ENCODE measurements at regions not wholly inside any gene's neighbourhood (a gene's known extent, or its start where the extent isn't known, plus 50 kb on each side); places are given as distances from the start of the nearest gene placed in this dataset.
"Not testable (repeated sequence)": the region's sequence is repeated elsewhere in the genome, so short reads cannot be mapped to it uniquely, and the experiment has no call there.

DNA sequence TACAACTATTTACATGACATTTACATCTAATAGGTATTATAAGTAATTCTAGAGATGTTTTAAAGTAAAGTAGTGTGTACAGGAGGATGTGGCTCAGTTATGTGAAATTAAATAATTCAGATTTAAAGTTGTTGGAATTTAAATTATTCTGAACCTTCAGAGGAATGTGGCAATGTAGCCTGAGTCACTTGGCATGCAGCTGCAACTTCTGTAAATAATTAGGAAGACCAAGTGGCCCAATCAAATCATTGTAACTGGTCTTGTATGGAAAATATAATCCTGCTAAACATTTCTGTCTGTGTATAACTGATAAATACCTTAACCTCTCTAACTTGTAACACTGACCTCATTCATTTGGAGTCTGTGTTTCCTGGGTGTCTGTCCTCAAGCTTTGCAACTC lies 828.9 kb downstream of the GLUD2 start:
- DNase-seq, result no peak

DNA sequence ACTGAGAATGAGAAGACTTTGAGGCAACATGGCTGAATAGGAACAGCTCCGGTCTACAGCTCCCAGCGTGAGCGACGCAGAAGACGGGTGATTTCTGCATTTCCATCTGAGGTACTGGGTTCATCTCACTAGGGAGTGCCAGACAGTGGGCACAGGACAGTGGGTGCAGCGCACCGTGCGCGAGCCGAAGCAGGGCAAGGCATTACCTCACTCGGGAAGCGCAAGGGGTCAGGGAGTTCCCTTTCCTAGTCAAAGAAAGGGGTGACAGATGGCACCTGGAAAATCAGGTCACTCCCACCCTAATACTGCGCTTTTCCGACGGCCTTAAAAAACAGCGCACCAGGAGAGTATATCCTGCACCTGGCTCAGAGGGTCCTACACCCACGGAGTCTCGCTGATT lies 829.9 kb downstream of the GLUD2 start:
- DNase-seq, result not testable (repeated sequence)

DNA sequence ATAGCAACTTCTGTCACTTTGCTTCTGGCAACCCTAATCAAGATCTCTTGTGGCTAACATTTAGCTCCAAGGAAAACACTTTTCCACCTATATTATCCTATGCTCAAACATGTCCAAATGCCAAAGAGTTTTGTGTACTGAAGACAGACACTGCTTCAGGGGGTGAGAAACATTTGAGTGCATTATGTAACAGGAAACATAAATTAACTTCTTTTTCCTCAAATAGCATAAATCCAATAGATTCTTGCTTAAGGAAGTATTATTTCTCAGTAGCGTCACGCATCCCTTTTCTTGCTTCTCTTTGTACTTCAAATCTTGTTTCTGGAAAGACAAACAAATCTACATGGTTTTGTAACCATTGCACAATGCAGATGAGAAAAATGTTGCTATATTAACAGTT lies 839.1 kb downstream of the GLUD2 start:
- DNase-seq, result no peak

DNA sequence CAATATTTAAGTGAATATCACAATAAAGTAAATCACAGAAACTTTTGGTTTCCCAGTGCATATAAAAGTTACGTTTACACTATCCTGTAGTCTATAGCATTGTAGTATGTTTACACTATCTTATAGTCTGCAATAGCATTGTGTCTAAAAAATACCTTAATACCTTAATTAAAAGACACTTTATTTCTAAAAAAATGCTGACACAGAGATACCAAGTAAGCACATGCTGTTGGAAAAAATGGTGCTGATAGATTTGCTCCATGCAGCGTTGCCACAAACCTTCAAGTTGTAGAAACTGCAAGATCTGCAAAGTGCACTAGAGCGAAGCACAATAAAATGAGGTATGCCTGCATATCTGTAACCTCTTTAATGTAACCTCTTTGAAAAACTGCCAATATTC lies 847.3 kb downstream of the GLUD2 start:
- DNase-seq, result no peak

DNA sequence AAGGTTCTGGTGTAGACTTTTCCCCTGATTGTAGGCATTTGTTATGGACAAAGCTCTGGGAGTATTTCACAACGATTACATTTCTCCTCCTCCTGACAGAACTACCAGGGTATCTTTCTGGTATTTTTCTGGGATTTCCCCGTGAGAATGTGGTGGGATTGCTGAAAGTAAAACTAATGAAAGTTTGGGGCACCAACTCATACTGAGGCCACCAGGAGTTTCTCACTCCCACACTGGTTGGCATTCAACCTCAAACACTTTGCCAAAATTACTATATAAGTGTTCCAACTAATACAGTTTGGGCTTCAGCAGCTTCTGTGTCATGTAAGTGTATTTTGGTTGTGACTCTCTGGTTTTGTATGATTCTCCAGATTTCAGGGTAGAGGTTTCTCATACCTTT lies 855.1 kb downstream of the GLUD2 start:
- DNase-seq, result no peak

DNA sequence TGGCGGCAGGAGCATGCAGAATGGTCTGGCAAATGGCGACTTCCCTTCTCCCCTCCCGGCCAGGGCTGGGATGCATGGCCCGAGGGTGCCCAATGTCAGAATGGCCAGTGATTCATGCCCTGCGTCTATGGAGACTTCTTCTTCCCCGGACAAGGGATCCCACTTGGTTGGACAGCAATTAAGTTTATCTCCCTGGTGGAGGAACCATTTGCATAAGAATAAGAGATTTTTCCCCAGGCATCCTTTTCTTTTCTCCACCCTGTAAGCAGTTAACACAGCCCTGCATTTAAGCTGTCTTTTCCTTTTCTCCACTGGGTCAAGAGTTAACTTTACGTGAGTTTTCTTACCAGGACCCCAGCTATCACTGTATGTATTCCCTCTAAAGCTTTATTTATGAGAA lies 856.6 kb downstream of the GLUD2 start:
- DNase-seq, result no peak

DNA sequence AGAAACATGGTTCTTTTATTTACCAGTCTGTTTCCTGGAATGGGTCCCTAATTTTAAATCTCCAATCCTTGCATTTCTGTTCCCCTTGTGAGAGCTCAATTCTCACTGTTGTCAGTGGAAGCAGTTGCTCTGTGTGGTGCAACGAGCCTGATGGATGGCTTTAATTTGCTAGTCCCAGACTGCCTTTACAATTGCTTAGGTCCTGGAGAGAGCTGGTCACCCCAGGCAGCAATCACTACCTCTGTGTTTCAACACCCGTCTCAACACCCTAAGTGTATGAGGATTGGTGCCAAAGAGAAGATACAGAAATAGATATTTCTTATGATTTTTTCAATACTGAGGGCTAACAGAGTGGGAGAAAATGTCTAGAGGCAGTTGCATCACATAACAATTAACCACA lies 873.8 kb downstream of the GLUD2 start:
- DNase-seq, result no peak

DNA sequence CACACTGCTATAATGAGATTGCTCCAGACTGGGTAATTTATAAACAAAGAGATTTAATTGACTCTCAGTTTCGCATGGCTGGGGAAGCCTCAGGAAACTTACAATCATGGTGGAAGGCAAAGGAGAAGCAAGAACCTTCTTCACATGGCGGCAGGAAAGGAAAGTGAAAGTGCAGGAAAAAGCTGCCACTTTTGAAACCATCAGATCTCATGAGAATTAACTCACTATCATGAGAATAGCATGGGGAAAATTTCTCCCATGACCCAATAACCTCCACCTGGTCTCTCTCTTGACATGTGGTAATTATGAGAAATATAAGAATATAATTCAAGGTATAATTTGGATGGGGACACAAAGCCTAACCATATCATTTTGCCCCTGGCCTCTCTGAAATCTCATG lies 884.2 kb downstream of the GLUD2 start:
- no peak for DNase-seq

DNA sequence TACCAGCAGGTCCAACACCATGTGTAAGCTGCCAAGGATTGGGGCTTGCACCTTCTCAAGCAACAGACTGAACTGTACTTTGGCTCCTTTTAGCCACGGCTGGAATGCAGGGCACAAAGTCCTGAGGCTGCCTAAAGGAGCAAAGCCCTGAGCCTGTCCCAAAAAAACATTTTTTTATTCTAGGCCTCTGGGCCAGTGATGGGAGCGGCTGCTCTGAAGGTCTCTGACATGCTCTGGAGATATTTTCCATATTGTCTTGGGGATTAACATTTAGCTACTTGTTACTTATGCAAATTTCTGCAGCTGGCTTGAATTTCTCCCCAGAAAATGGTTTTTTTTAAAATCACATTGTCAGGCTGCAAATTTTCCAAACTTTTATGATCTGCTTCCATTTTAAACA lies 885.3 kb downstream of the GLUD2 start:
- no peak for DNase-seq

DNA sequence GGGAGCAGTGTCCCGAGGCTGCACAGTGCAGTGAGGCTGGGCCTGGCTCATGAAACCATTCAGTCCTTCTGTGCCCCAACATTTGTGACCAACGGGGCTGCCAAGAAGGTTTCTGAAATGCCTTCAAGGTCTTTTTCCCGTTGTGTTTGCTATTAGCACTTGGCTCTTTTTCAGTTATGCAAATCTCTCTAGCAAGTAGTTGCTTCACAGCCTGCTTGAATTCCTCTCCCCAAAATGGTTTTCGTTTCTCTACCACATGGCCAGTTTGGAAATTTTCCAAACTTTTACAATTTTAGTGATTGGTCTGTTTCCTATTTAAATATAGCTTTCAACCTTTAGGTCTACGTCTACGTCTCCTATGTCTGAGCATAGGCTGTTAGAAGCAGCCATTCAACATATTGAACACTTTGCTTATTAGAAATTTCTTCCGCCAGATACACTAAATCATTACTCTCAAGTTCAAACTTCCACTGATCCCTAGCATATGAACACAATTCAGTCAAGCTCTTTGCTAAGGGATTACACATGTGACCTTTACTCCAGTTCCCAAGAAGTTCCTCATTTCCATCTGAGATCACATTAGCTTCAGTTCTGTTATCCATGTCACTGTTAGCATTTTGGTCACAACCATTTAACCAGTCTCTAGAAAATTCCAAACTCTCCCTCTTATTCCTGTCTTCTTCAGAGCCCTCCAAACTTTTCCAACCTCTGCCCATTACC lies 901.8 kb downstream of the GLUD2 start:
- DNase-seq, result no peak

DNA sequence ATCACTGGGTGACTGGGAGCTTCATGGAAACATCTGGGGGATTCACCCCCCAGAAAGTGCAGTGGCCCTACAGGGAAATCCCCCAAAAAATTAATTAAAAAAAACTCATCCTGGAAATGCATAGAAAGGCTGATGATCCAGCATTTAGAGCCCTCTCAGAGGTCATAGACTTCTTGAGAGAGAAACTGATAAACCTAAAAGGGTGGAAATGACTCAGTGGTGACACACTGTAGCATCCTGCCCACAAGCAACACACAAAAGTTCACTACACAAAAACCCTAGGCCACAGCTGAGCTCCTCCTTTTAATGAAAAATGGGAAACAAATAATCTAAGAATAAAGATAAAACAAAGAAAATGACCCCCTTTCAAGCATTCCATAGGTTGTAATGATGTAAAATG lies 911.5 kb downstream of the GLUD2 start:
- no peak for DNase-seq

DNA sequence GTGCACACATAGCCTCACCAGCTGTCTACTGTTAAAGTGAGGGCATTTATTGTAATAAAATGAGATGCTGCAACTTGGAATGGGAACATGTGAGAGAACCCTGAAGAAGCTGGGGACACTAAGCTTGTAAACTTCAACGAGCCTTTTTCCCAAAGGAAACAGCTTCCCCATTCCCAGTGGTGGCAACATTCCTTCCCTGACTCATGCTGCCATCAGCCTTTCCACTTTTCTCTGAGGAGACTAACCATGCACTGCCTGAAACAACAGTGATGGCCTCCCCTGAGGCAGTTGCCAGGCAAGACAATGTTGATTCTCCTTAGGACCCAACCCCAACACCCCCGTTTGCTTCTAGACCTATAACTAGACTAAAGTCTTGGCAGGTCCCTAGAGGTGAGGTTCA lies 928.3 kb downstream of the GLUD2 start:
- no peak for DNase-seq

DNA sequence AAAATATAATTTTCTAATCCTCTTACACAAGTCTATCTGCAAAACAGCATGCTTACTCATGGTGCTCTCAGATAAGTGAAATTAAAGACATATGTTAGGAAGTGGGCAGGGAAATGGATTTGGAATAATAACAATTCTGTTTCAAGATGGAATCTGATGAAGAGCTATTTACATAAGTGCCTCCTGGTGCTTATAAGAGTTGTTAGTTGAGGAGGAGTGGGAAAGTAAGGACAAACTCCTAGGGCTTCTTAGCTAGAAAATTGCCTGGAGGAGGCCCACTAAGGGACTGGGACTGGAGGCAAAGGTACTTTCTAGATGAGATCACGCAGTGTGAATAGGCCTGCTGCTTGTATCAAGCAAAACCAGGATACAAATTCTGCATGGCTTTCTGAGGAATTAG lies 939.8 kb downstream of the GLUD2 start:
- no peak for DNase-seq

DNA sequence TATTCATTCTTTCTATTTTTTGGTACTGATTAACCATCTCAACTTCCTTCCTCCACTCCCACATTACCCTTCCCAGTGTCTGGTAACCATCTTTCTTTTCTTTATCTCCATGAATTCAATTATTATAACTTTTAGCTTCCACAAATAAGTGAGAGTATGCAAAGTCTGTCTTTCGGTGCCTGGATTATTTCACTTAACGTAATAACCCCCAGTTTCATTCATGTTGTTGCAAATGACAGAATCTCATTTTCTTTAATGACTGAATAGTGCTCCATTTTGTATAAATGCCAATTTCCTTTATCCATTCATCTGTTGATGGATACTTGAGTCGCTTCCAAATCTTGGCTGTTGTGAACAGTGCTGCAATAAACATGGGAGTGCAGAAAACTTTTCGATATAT lies 940.4 kb downstream of the GLUD2 start:
- no peak for DNase-seq

DNA sequence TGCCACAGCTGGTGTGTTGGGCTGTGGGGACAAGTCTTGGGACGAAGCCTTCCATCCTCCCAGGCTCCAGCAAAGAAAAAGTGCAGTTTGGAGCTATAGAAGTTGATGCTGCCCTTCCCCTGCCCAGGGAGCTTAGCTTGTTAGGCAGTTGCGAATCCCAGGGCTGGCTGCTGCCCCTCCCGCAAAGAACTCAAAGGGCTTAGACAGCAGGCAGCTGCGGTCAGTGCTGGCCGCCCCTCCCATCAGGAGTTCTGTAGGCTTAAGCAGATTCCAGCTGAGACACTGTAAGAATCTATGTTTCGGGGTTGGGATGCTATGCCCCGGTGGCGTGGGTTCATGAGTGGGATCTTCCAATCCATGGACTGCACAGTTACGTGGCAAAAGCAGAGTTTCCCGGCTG lies 956.7 kb downstream of the GLUD2 start:
- no peak for DNase-seq

DNA sequence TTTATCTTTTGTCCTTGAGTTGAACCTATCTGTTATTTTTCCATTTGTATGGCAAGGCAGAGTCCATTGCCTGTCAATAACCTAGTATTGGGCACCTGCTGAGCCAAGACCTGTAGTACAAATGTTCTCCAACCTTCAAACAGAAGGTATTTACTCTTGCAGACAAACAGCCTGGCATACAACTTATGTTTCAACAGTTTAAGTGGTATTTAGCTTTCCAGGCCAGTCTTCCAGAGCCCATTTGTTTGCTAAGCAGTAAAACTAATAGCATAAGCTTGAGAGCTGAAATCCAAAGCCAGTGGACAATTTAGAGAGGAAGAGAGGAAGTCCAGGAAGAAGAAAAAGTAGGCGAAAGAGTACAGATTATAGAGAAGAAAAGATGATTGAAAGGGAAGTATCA lies 979.3 kb downstream of the GLUD2 start:
- DNase-seq, result no peak

DNA sequence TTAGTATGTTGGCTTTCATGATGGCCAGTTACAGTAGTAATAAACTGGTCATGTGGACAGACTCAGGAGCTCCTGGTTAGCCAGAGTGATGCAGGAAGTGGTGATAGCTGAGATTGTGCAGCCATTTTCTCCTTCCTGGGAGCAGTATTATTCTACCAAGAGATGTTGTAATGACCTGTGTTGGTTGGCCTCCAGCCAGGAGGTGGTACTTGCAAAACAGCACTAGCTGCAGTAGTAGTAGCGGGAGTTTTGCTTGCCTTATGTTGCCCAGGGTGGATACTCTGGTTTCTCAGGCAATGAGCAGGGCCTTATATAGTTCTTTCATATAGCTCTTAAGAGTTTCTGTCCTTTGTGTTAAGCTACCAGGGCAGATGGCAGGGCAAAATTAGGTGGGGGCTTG lies 998.8 kb downstream of the GLUD2 start:
- DNase-seq, result no peak

DNA sequence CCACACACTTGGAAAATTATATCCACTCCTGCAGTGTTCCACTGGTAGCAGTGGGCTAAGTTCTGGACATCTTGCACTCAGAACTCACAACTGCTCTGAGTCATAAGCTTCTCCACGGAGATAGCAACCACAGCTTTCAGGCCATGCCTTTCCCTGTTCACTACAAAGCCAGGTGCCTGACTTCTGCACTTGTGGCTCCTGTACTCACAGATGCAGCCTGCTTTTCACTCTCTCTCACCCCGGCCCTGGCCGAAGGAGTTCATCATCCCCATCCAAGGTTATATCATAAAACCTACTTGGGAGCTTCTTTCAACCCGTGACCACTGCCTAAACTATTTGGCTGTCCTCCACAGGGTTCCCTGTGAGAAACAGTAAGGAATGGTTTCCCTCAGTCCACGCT lies 999.4 kb downstream of the GLUD2 start:
- no peak for DNase-seq

DNA sequence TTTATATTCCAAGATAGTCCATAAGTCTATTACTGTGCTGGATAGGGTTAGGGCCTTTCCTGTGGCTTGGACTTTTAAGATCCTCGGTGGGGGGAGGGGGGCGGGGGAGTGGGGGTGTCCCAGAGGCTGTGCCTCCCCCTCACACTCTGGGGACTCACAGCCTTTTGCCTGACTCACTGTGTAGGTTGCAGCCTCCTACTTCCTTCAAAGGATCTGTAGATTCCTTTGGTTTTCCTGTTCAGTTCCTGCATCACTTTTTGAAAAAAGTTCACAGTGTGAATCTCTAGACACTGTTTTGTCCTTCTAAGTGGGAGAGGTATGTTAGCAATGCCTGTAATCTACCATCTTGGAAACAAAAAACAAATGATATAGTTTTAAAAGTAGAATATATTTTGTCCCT lies 999.9 kb downstream of the GLUD2 start:
- DNase-seq, result no peak

DNA sequence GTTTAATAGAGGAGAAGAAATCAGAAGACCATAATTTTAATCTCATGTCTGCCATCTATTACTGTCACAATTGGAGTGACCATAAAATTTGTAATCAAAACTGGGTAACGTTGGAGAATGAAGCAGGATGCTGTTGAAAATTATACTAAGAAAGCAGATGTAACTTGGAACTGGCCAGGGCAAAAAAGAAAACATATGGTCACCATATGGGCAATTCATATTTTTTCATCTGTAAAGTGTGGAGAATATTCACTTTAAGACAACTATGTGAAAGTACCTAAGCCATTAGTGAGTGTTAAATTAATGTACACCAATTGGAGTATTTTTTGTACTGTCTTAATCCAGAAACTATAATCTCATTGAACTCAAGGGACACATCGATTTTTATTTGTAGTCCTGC lies 1008.0 kb downstream of the GLUD2 start:
- no peak for DNase-seq

DNA sequence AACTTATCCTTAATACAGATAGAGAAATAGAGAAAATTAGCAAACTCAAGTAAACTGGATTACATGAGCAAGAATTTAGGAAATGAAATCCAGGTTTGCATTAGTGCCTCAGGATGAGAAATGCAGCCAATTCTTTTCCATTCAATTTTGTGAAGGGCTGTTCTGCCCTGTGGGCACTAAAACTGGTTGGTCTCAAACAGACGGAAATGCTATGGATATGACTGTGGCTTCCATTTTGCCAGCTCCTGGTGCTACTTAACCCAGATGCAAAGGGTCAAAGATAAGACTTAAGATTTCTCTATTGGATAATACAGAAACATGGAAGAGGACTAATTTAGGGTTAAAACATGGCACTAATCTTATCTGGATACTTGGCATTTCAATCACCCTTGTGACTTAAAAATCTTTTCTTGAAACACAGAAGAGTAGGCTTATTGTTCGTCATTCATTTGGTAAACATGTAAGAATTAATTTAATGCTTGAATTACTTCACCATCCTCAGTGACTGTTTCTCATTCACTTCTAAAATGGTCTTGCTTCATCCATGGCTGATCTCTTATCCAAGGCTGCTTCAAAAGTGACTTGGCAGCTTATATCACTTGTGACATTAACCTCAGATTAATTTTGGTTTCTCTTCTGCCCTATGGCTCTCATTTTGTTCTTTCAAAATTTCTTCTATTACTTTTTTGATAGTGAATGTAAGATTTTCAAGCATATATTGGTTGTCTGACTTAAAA lies 1008.7 kb downstream of the GLUD2 start:
- no peak for DNase-seq

DNA sequence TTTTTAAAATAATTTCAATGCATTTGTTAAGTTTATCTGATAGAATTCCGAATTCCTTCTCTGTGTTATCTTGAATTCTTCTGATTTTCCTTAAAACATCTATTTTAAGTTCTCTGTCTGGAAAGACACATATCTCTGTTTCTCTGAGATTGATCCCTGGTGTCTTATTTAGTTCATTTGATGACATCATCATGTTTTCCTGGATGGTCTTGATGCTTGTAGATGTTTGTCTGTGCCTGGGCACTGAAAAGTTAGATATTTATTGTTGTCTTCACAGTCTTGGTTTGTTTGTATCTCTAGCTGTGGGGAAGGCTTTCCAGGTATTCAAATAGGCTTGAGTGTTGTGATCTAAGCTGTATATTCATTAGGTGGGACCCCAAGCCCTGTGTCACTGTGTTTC lies 1028.8 kb downstream of the GLUD2 start:
- DNase-seq, result no peak

DNA sequence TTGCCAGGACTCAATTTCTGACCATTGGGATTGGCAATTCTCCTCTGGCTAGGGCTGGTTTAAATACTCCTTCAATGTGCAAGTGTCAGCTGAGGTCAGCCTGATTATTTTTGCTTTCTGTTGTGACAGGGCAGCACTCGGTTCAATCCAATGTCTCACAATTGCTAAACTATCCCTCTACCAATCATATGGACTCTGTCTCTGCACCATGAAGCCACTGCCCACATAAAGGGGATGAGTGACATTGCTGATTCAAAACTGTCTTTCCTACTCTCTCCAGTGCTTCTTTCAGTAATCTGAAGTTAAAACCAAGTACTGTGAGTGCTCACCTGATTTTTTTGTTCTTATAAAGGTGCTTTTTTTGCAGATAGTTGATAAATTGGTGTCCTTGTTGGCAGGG lies 1030.7 kb downstream of the GLUD2 start:
- no peak for DNase-seq

DNA sequence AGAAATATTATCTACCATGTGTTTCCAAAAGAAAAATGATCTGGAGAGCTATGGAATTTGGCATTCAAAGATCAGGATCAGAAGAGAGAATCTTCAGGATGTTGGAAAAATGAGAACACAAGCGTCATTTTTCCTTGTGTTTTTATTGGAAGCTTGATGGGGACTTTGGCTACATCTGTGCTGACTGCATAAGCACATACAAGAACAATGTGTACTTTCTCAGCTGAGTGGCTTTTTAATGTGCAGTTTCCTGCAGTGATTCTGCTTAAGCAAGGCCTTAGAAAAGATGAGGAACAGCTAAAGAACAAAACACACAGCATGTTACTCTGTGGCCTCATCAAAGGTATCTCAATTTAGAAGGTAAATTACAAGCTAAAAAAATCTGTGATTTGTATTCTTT lies 1039.9 kb downstream of the GLUD2 start:
- no peak for DNase-seq

DNA sequence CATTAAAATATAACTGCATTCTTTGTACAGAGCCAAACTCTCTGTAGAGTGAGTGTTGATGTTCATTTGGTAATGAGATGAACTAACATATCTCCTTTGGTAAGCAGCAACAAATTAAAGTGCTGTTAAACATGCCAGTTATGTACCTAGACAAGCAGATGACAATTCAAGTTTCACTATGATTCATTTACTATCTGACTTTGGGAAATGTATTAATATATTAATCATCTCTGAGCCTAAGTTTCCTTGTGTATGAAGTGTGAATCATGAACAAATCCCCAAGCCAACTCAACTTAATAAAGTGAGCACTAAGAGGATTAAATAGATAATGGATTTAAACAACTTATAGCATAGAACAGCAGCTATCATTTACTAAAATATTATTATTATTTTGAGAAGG lies 1044.2 kb downstream of the GLUD2 start:
- no peak for DNase-seq

Measured in suppressor macrophage treated with lipopolysaccharide for 1 hour (primary cell).